ENCODE measurements at regions not wholly inside any gene's neighbourhood (a gene's known extent, or its start where the extent isn't known, plus 50 kb on each side); places are given as distances from the start of the nearest gene placed in this dataset.

DNA sequence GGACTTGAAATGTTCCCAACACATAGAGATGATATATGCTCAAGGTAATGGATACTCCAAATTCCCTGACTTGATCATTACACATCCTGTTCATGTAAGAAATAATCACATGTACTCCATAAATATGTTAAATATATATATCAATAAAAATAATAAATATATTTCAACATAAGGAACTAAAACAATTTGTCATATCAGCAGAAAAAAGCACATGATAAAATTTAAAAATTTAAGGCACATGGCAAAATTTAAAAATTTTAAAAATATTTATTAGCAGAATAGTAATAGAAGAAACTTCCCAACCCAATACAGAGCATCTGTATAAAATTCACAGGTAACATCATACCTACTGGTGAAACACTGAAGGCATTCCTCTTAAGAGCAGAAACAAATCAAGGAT lies 109.6 kb upstream of the KYNU start:
- Histone ChIP-seq H3K27ac (no peak overlapping the region), H3K9me3 (peaks cover 3 to 17% (median 11%) of the 10 kb centered on the region in 4 donors), H3K4me3 (no peak overlapping the region), H3K36me3 (no peaks in the 10 kb centered on the region), H3K4me1 (no peaks in the 10 kb centered on the region), H3K27me3 (no peaks in the 10 kb centered on the region)
- no peak for DNase-seq
- no peak for ATAC-seq (ENCODE audit: low FRiP score in 2 of 2)
- TF ChIP-seq EP300 (IDR thresholded peaks at IDR 0.05) (no peak), POLR2A (IDR thresholded peaks at IDR 0.05) (no peak), POLR2AphosphoS5 (IDR thresholded peaks at IDR 0.05) (no peak)
- TF ChIP-seq, protein P1, sequence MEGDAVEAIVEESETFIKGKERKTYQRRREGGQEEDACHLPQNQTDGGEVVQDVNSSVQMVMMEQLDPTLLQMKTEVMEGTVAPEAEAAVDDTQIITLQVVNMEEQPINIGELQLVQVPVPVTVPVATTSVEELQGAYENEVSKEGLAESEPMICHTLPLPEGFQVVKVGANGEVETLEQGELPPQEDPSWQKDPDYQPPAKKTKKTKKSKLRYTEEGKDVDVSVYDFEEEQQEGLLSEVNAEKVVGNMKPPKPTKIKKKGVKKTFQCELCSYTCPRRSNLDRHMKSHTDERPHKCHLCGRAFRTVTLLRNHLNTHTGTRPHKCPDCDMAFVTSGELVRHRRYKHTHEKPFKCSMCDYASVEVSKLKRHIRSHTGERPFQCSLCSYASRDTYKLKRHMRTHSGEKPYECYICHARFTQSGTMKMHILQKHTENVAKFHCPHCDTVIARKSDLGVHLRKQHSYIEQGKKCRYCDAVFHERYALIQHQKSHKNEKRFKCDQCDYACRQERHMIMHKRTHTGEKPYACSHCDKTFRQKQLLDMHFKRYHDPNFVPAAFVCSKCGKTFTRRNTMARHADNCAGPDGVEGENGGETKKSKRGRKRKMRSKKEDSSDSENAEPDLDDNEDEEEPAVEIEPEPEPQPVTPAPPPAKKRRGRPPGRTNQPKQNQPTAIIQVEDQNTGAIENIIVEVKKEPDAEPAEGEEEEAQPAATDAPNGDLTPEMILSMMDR (IDR thresholded peaks at IDR 0.05) = no peak

DNA sequence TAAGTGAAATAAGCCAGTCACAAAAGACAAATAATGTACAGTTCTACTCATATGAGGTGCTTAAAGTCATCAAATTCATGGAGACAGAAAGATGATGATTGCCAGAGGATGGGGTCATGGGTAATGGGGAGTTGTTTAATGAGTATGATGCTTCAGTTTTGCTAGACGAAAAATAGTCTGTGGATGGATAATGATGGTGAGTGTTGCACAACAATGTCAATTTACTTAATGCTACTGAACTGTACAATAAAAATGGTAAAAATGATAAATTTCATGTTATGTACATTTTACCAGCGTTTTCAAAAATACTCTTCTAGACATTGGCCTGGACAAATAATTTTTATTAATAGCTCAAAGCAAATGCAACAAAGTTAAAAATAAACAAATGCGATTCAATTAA lies 118.5 kb upstream of the KYNU start:
- no peak for TF ChIP-seq POLR2AphosphoS5 (IDR thresholded peaks at IDR 0.05)
- TF ChIP-seq, protein P1 (IDR thresholded peaks at IDR 0.05) = no peak
- no peak for TF ChIP-seq EP300 (IDR thresholded peaks at IDR 0.05)
- TF ChIP-seq POLR2A (IDR thresholded peaks at IDR 0.05) = no peak
- Histone ChIP-seq H3K9me3 (peaks cover 0 to 7% (median 3%) of the 10 kb centered on the region in 4 donors), H3K27me3 (no peaks in the 10 kb centered on the region), H3K4me3 (no peak overlapping the region), H3K4me1 (no peaks in the 10 kb centered on the region), H3K36me3 (no peaks in the 10 kb centered on the region), H3K27ac (no peak overlapping the region)
- ATAC-seq (ENCODE audit: low FRiP score in 2 of 2) = no peak
- WGBS, 2 donors = 59 to 71% methylated on average over 3 of the region's 3 CpGs
- no peak for DNase-seq

DNA sequence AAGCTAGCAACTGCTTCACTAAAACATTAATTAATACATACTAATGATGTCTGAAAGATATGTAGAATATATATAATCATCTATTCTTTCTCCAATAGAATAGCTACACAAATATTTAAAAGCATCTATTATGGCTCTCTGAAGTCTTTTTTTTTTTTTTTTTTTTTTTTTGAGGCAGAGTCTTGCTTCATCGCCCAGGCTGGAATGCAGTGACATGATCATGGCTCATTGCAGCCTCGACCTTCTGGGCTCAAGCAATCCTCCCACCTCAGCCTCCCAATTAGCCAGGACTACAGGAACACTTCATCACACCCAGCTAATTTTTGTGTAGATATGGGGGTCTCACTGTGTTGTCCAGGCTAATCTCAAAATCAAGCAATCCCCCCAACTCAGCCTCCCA lies 120.4 kb upstream of the KYNU start:
- Histone ChIP-seq H3K4me3 (no peak overlapping the region), H3K27me3 (no peaks in the 10 kb centered on the region)
- 57 to 64% methylated on average over 2 of the region's 2 CpGs for WGBS, 2 donors

DNA sequence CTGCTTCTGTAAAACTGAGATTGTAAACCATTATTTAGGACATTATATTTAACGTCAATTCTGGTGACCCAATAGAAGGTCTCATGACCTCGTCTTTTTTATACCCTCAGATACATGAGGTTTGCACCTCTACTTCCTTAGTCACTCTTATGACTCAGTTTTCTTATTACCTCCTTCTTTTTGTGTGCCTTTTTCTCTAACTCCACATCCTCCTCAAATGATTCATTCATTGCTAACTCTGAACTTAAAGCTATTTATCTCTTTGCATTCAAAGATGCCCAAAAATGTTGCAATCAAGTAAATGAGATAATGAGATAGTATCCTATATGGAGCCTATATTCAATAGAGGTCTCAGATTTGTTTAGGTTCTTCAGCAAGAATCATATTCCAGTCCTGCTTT lies 121.0 kb upstream of the KYNU start:
- ATAC-seq (ENCODE audit: low FRiP score in 2 of 2) = no peak
- Histone ChIP-seq H3K36me3 (no peaks in the 10 kb centered on the region), H3K27ac (no peak overlapping the region), H3K27me3 (no peaks in the 10 kb centered on the region), H3K9me3 (no peaks in the 10 kb centered on the region), H3K4me1 (no peaks in the 10 kb centered on the region), H3K4me3 (no peak overlapping the region)
- WGBS, 2 donors = 75 to 80% methylated on average over 2 of the region's 2 CpGs
- DNase-seq = no peak
- TF ChIP-seq POLR2A (IDR thresholded peaks at IDR 0.05) (no peak), EP300 (IDR thresholded peaks at IDR 0.05) (no peak), POLR2AphosphoS5 (IDR thresholded peaks at IDR 0.05) (no peak)
- TF ChIP-seq, protein P1 (IDR thresholded peaks at IDR 0.05) = no peak

More for the DNA sequence above, 120.4 kb upstream of the KYNU start:
- TF ChIP-seq POLR2A (IDR thresholded peaks at IDR 0.05) (no peak), EP300 (IDR thresholded peaks at IDR 0.05) (no peak), POLR2AphosphoS5 (IDR thresholded peaks at IDR 0.05) (no peak)
- TF ChIP-seq, protein P1 (IDR thresholded peaks at IDR 0.05) = no peak
- no peak overlapping the region for H3K27ac ChIP-seq
- DNase-seq (no peak), ATAC-seq (ENCODE audit: low FRiP score in 2 of 2) (no peak)
- H3K4me1 ChIP-seq = no peaks in the 10 kb centered on the region
- H3K36me3 ChIP-seq = no peaks in the 10 kb centered on the region
- H3K9me3 ChIP-seq = no peaks in the 10 kb centered on the region

DNA sequence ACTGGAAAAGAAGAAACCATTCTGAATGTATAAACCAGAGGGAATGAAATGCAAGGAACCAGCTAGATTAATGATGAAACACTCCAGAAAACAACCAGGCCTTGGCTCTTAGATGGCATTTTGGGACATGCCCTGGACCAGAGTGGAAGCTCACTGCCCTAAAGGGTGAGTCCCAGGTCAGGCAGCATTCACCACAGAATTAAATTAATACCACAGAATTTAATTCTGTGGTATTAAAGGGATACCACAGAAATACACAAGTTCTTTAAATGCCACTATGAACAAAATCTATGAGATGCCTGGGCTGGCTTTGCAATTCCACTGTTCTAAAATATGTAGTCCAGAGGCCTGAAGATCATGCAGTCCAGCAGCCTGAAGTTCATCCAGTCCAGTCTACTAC lies 122.3 kb upstream of the KYNU start:
- no peaks in the 10 kb centered on the region for H3K27me3 ChIP-seq
- no peaks in the 10 kb centered on the region for H3K9me3 ChIP-seq
- no peaks in the 10 kb centered on the region for H3K36me3 ChIP-seq
- no peaks in the 10 kb centered on the region for H3K4me1 ChIP-seq
- no peak for ATAC-seq (ENCODE audit: low FRiP score in 2 of 2)
- H3K4me3 ChIP-seq = no peak overlapping the region
- no peak for TF ChIP-seq POLR2A (IDR thresholded peaks at IDR 0.05)
- no peak for TF ChIP-seq POLR2AphosphoS5 (IDR thresholded peaks at IDR 0.05)
- TF ChIP-seq EP300 (IDR thresholded peaks at IDR 0.05) = no peak
- TF ChIP-seq, protein P1 (IDR thresholded peaks at IDR 0.05) = no peak
- H3K27ac ChIP-seq = no peak overlapping the region
- DNase-seq = no peak

Measured in upper lobe of left lung (tissue), 6 donors.